HL-60 (cell line): ENCODE measurements at regions not wholly inside any gene's neighbourhood (a gene's known extent, or its start where the extent isn't known, plus 50 kb on each side); places are given as distances from the start of the nearest gene placed in this dataset.

ENCODE experiments used
- DNase-seq, 2 experiments: peaks; one replicate each; pipeline ENCODE4 v3.0.0-alpha.2; 2010 to 2020; ENCODE audit warnings: low read depth in 1 of 2, low spot score in 1 of 2
- H3K27ac ChIP-seq: fragments of 250-450 bp; sonication (Bioruptor Pico); replicated peaks from 2 replicates; pipeline ENCODE4 v1.5.1; 2020; ENCODE audit warnings: mild to moderate bottlenecking, moderate library complexity
- H3K27me3 ChIP-seq: fragments of 250-450 bp; sonication (Bioruptor Pico); 2 replicates; pipeline ENCODE4 v1.5.1; 2021; ENCODE audit warnings: mild to moderate bottlenecking, moderate library complexity; ENCODE audit not compliant: insufficient read depth, poor library complexity, severe bottlenecking
- H3K4me3 ChIP-seq: replicated peaks from 2 replicates; pipeline ENCODE4 v1.5.1; 2011; ENCODE audit warnings: mild to moderate bottlenecking, control low read depth, low read length; ENCODE audit not compliant: insufficient read depth
- GABPA ChIP-seq: IDR thresholded peaks from 2 replicates; pipeline ENCODE4 v1.6.1; 2012; ENCODE audit warnings: low read depth
- POLR2AphosphoS5 ChIP-seq: IDR thresholded peaks from 2 replicates; pipeline ENCODE4 v1.6.1; 2012; ENCODE audit warnings: low read depth
- REST ChIP-seq: IDR thresholded peaks from 2 replicates; pipeline ENCODE4 v1.6.1; 2012; ENCODE audit warnings: low read depth; ENCODE audit not compliant: insufficient replicate concordance
- SPI1 ChIP-seq: IDR thresholded peaks from 2 replicates; pipeline ENCODE4 v1.6.1; 2012; ENCODE audit warnings: low read depth, mild to moderate bottlenecking, borderline replicate concordance
- TF ChIP-seq, protein P1 (sequence below): IDR thresholded peaks from one replicate; pipeline ENCODE4 v1.5.1; 2011; ENCODE audit warnings: low read length, control low read depth, inconsistent platforms; ENCODE audit not compliant: insufficient read depth

- H3K4me3 ChIP-seq: no peak overlapping the region
- H3K27ac ChIP-seq: no peak overlapping the region
- no peaks in the 10 kb centered on the region for H3K27me3 ChIP-seq
- no peak for TF ChIP-seq REST
- TF ChIP-seq, protein P1, sequence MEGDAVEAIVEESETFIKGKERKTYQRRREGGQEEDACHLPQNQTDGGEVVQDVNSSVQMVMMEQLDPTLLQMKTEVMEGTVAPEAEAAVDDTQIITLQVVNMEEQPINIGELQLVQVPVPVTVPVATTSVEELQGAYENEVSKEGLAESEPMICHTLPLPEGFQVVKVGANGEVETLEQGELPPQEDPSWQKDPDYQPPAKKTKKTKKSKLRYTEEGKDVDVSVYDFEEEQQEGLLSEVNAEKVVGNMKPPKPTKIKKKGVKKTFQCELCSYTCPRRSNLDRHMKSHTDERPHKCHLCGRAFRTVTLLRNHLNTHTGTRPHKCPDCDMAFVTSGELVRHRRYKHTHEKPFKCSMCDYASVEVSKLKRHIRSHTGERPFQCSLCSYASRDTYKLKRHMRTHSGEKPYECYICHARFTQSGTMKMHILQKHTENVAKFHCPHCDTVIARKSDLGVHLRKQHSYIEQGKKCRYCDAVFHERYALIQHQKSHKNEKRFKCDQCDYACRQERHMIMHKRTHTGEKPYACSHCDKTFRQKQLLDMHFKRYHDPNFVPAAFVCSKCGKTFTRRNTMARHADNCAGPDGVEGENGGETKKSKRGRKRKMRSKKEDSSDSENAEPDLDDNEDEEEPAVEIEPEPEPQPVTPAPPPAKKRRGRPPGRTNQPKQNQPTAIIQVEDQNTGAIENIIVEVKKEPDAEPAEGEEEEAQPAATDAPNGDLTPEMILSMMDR: no peak
- TF ChIP-seq GABPA: no peak
- TF ChIP-seq POLR2AphosphoS5: no peak
- TF ChIP-seq SPI1: no peak
- DNase-seq: no peak
Observed at GRCh38 chr12:30136696-30137095, 353.0 kb upstream of the TMTC1 start.

- TF ChIP-seq POLR2AphosphoS5 (no peak), REST (no peak), SPI1 (no peak), GABPA (no peak)
- TF ChIP-seq, protein P1: no peak
- DNase-seq: no peak
- Histone ChIP-seq H3K27ac (no peak overlapping the region), H3K27me3 (no peaks in the 10 kb centered on the region), H3K4me3 (no peak overlapping the region)
Observed at GRCh38 chr12:30135776-30136175, 352.0 kb upstream of the TMTC1 start.

DNA sequence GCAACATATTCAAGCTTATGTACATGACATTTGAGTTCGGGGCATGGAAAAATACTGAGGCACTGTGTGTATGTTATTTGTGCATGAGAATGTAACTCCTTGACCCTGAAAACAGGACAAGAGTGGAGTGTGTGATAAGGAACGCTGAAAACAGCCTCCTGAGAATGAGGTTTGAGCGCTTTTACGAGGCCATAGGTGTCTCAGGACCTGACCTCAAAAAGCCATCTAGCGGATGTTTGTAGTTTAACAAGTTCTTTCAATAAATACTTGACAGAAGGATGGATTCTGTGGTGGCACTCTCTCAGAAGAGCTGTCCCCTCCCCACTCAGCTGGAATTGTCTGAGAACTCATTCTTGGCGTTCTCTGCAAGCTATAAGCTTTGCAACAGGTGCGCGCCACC, 350.5 kb upstream of the TMTC1 start:
- Histone ChIP-seq H3K27ac (no peak overlapping the region), H3K4me3 (no peak overlapping the region), H3K27me3 (no peaks in the 10 kb centered on the region)
- TF ChIP-seq SPI1 (no peak), REST (no peak), POLR2AphosphoS5 (no peak), GABPA (no peak)
- TF ChIP-seq, protein P1: no peak
- no peak for DNase-seq
